KMS-11 (cell line): ENCODE measurements at regions not wholly inside any gene's neighbourhood (a gene's known extent, or its start where the extent isn't known, plus 50 kb on each side); places are given as distances from the start of the nearest gene placed in this dataset.

Experiments used
- H2AFZ ChIP-seq: fragments of 200-600 bp; sonication (generic); 2 replicates; pipeline ENCODE4 v1.6.1; 2016; ENCODE audit warnings: antibody characterized with exemption, mixed run types, low read depth
- H3K27ac ChIP-seq: fragments of 200-600 bp; sonication (generic); 2 replicates; pipeline ENCODE4 v1.6.1; 2016; ENCODE audit warnings: mild to moderate bottlenecking, mixed run types
- H3K27me3 ChIP-seq: fragments of 200-600 bp; sonication (generic); 2 replicates; pipeline ENCODE4 v1.6.1; 2017; ENCODE audit warnings: mild to moderate bottlenecking, low read depth, mixed run types, moderate library complexity; ENCODE audit not compliant: insufficient read depth
- H3K36me3 ChIP-seq: fragments of 200-600 bp; sonication (generic); 2 replicates; pipeline ENCODE4 v1.6.1; 2017; ENCODE audit warnings: mild to moderate bottlenecking, mixed run types; ENCODE audit not compliant: insufficient read depth
- H3K4me1 ChIP-seq: fragments of 200-600 bp; sonication (generic); 2 replicates; pipeline ENCODE4 v1.6.1; 2016; ENCODE audit warnings: mild to moderate bottlenecking, low read depth, mixed run types; ENCODE audit not compliant: poor library complexity, severe bottlenecking
- H3K4me2 ChIP-seq: fragments of 200-600 bp; sonication (generic); 2 replicates; pipeline ENCODE4 v1.7.0; 2016; ENCODE audit warnings: mild to moderate bottlenecking, mixed run types
- H3K4me3 ChIP-seq: fragments of 200-600 bp; sonication (generic); IDR thresholded peaks from 2 replicates; pipeline ENCODE4 v1.6.1; 2017; ENCODE audit warnings: low read depth, low read length, mixed read lengths; ENCODE audit not compliant: insufficient read depth
- H3K79me2 ChIP-seq: fragments of 200-600 bp; sonication (generic); 2 replicates; pipeline ENCODE4 v1.6.1; 2016; ENCODE audit warnings: low read depth, mixed run types; ENCODE audit not compliant: insufficient read depth
- H3K9ac ChIP-seq: fragments of 200-600 bp; sonication (generic); 2 replicates; pipeline ENCODE4 v1.6.1; 2016; ENCODE audit warnings: mild to moderate bottlenecking, mixed run types
- H4K20me1 ChIP-seq: fragments of 200-600 bp; sonication (generic); 2 replicates; pipeline ENCODE4 v1.6.1; 2016; ENCODE audit warnings: mild to moderate bottlenecking, mixed run types; ENCODE audit not compliant: insufficient read depth
- TF ChIP-seq, protein P1 (sequence below): fragments of 200-600 bp; sonication (generic); conservative IDR thresholded peaks from 2 replicates; pipeline ENCODE4 v1.6.1; 2017; ENCODE audit warnings: low read depth, mild to moderate bottlenecking, antibody characterized with exemption, low read length, moderate library complexity, mixed read lengths

DNA sequence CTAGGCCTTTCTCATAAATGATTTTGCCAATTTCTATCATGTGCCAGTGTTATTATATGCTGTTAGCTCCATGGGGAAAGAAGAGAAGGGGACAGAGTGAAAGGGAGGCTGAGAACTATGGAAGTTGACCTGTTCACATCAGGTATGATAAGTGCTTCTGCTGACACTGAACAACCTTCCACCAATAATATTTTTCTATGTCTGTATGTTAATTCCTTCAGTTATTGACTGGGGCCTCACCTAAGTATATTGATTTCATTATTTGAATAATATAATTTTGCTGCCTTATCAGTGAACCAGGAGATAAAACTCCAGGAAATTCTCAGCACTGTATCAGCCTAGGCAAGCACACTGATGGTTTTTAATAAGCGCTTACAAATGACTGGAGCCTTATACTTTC, 262.8 kb downstream of the SNCA start:
- TF ChIP-seq, protein P1, sequence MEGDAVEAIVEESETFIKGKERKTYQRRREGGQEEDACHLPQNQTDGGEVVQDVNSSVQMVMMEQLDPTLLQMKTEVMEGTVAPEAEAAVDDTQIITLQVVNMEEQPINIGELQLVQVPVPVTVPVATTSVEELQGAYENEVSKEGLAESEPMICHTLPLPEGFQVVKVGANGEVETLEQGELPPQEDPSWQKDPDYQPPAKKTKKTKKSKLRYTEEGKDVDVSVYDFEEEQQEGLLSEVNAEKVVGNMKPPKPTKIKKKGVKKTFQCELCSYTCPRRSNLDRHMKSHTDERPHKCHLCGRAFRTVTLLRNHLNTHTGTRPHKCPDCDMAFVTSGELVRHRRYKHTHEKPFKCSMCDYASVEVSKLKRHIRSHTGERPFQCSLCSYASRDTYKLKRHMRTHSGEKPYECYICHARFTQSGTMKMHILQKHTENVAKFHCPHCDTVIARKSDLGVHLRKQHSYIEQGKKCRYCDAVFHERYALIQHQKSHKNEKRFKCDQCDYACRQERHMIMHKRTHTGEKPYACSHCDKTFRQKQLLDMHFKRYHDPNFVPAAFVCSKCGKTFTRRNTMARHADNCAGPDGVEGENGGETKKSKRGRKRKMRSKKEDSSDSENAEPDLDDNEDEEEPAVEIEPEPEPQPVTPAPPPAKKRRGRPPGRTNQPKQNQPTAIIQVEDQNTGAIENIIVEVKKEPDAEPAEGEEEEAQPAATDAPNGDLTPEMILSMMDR: no peak
- H3K9ac ChIP-seq: no peak overlapping the region
- no peaks in the 10 kb centered on the region for H4K20me1 ChIP-seq
- no peak overlapping the region for H3K4me2 ChIP-seq
- no peak overlapping the region for H2AFZ ChIP-seq
- H3K36me3 ChIP-seq: no peaks in the 10 kb centered on the region
- H3K79me2 ChIP-seq: no peaks in the 10 kb centered on the region
- H3K27ac ChIP-seq: no peak overlapping the region
- H3K4me1 ChIP-seq: no peaks in the 10 kb centered on the region
- H3K4me3 ChIP-seq: no peak overlapping the region
- H3K27me3 ChIP-seq: no peaks in the 10 kb centered on the region

DNA sequence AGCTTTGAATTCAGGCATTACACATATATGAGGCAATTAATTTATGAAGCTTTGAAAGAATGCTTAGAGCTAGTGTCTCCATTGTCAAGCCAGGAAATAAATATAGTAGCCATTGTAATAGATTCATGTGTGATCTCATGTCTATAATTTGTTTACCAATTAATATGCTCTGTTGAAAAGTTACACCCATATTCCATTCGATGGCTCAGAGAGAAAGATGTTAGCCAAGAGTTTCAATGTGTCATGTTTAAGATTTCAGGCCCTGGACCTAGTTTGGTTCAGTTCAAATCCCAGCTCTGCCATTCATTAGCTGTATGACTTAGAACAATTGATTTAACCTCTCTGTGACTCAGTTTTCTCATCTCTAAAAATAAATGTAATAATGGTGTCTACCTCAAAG, 263.3 kb downstream of the SNCA start:
- Histone ChIP-seq H3K79me2 (no peaks in the 10 kb centered on the region), H3K4me1 (no peaks in the 10 kb centered on the region), H3K4me2 (no peak overlapping the region), H3K4me3 (no peak overlapping the region), H2AFZ (no peak overlapping the region), H3K27ac (no peak overlapping the region), H3K27me3 (no peaks in the 10 kb centered on the region), H4K20me1 (no peaks in the 10 kb centered on the region), H3K36me3 (no peaks in the 10 kb centered on the region), H3K9ac (no peak overlapping the region)
- TF ChIP-seq, protein P1: no peak

DNA sequence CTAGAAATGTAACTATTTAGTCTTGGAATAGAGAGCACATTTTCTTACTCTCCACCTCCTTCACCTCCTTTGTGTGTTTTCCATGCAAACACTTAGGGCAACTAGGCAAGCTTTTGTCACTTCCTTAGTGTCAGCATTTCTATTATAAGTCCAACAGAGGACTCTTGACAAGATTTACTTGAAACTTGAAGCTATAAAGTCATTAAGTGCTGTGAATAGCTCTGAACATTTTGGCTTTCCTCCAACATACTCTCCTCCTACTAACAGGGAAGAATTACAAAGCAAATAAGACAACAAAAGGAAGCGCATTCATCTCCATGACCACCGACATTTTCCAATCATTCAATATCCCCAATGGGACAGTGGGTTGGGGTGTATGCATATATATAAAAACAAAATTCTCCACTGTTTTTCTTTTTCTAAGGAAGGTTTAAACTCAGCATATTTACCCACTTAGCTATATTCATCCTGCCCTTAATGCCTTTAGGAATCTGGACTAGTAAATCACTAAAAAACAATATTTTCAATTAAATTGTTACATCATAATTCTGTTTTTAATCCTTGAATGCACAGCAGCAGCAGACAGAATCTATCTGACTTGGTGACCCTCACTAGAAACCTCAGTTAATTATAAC, 264.6 kb downstream of the SNCA start:
- Histone ChIP-seq H2AFZ (no peak overlapping the region), H3K27me3 (no peaks in the 10 kb centered on the region), H3K9ac (no peak overlapping the region), H4K20me1 (no peaks in the 10 kb centered on the region), H3K4me1 (no peaks in the 10 kb centered on the region), H3K4me2 (no peak overlapping the region), H3K27ac (no peak overlapping the region), H3K4me3 (no peak overlapping the region), H3K36me3 (no peaks in the 10 kb centered on the region), H3K79me2 (no peaks in the 10 kb centered on the region)
- TF ChIP-seq, protein P1: no peak

DNA sequence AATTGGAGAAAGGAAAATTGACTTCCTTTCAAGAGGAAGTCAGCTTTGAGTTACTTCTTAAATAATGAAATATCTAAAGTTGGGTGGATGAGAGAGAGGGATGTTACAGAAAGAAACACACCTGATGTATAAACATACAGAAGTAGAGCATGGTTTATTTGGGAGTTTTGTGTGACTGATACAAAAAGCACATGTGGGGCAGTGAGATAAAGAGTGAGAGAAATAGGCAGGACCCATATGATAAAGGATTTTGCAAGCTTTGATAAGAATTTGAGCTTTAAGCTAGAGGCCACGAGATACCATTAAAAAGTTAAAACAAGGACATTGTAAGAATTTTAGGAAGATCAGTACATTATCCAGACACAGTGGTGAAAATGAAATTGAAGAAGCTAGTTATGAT, 263.3 kb upstream of the GPRIN3 start:
- Histone ChIP-seq H3K27ac (no peak overlapping the region), H3K36me3 (no peaks in the 10 kb centered on the region), H3K9ac (no peak overlapping the region), H3K4me2 (no peak overlapping the region), H2AFZ (no peak overlapping the region), H3K4me3 (no peak overlapping the region), H3K4me1 (no peaks in the 10 kb centered on the region), H4K20me1 (no peaks in the 10 kb centered on the region), H3K79me2 (no peaks in the 10 kb centered on the region), H3K27me3 (no peaks in the 10 kb centered on the region)
- TF ChIP-seq, protein P1: no peak
